Immature natural killer cell (primary cell): ENCODE measurements at regions not wholly inside any gene's neighbourhood (a gene's known extent, or its start where the extent isn't known, plus 50 kb on each side); places are given as distances from the start of the nearest gene placed in this dataset.

Source experiments
- DNase-seq, 3 donors: peaks; one replicate each; pipeline ENCODE4 v3.0.0; 2022; ENCODE audit warnings: mixed read lengths in 1 of 3
- H3K27ac Mint-ChIP-seq, 6 donors: one replicate each; pipeline ENCODE4 v1.8.0; 2020; ENCODE audit warnings: mixed read lengths in 6 of 6, mild to moderate bottlenecking in 5 of 6, inconsistent platforms in 4 of 6, moderate library complexity in 3 of 6
- H3K27me3 Mint-ChIP-seq, 3 donors: one replicate each; pipeline ENCODE4 v1.8.0; 2020 to 2021; ENCODE audit warnings: low read depth in 3 of 3, mild to moderate bottlenecking in 3 of 3, mixed read lengths in 3 of 3, moderate library complexity in 3 of 3, inconsistent platforms in 1 of 3
- H3K36me3 Mint-ChIP-seq, 3 donors: one replicate each; pipeline ENCODE4 v1.8.0; 2020; ENCODE audit warnings: mixed read lengths in 3 of 3, inconsistent platforms in 2 of 3, mild to moderate bottlenecking in 2 of 3
- H3K4me1 Mint-ChIP-seq, 2 donors: one replicate each; pipeline ENCODE4 v1.8.0; 2020; ENCODE audit warnings: inconsistent platforms in 2 of 2, mild to moderate bottlenecking in 2 of 2, mixed read lengths in 2 of 2, moderate library complexity in 1 of 2
- H3K4me3 Mint-ChIP-seq, 5 donors: one replicate each; pipeline ENCODE4 v1.8.0; 2020; ENCODE audit warnings: mild to moderate bottlenecking in 5 of 5, mixed read lengths in 5 of 5, inconsistent platforms in 3 of 5, moderate library complexity in 3 of 5
- H3K9me3 Mint-ChIP-seq, 6 donors: one replicate each; pipeline ENCODE4 v1.8.0; 2020; ENCODE audit warnings: mild to moderate bottlenecking in 6 of 6, mixed read lengths in 6 of 6, inconsistent platforms in 4 of 6, moderate library complexity in 3 of 6

DNA sequence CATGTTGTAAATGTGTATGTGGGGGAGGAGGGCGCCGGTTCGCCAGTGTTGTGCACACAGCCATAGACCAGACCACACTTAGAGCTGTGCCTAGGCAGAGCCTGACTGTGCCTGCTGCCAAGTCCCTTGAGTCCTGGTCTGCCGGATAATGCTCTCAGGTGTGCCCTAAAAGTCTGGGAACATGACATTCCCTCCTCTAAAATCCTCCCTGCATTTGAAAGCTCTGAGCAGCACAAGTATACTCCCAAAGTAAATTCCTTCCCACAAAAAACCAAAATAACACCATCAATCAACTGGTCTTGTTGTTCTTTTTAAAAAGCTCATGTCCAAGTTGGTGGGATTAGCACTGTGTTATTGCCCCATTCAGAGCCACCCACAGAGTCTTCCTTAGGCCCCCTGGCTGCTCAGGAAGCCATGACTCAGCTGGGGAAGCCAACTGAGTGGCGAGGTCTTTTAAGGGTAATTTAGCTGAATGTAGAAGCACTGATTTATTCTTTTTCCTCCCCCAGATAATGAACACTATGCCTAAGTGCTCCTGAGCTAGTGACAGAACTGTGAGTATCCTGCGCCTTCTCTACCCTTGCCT lies 147.8 kb upstream of the MCTP2 start:
- Mint-ChIP-seq H3K4me1 (peaks cover 10 to 12% of the 10 kb centered on the region in 2 donors), H3K27ac (no peak overlapping the region)

DNA sequence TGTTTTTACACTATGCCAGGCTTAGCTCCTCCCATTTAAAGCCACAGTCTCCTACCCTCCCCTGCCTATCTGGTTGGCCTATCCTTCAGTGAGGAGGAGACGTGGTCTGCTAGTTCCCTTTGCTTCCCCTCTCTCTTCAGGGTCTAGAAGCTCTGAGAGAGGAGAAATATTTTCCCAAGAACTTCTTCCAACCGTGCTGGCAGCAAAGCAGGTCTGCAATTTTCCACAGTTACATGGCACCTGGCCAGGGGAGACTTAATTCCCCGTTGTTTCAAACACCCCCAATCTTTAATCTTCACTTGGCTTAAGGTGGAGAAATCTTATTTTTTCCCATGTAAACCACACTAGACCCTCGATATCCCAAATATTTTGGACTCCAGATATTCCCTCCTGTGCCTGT lies 149.5 kb upstream of the MCTP2 start:
- DNase-seq: no peak
- H3K36me3 Mint-ChIP-seq: peaks cover 0 to 4% (median 0%) of the 10 kb centered on the region in 3 donors
- no peak overlapping the region for H3K27ac Mint-ChIP-seq
- H3K27me3 Mint-ChIP-seq: peaks cover 1 to 7% (median 6%) of the 10 kb centered on the region in 3 donors
- no peak overlapping the region for H3K4me3 Mint-ChIP-seq
- no peaks in the 10 kb centered on the region for H3K9me3 Mint-ChIP-seq
- H3K4me1 Mint-ChIP-seq: peaks cover 10 to 12% of the 10 kb centered on the region in 2 donors

More for the DNA sequence above, 147.8 kb upstream of the MCTP2 start:
- Mint-ChIP-seq H3K4me3 (no peak overlapping the region), H3K36me3 (peaks cover 0 to 4% (median 0%) of the 10 kb centered on the region in 3 donors), H3K9me3 (no peaks in the 10 kb centered on the region), H3K27me3 (peaks cover 1 to 14% (median 8%) of the 10 kb centered on the region in 3 donors)
- no peak for DNase-seq

DNA sequence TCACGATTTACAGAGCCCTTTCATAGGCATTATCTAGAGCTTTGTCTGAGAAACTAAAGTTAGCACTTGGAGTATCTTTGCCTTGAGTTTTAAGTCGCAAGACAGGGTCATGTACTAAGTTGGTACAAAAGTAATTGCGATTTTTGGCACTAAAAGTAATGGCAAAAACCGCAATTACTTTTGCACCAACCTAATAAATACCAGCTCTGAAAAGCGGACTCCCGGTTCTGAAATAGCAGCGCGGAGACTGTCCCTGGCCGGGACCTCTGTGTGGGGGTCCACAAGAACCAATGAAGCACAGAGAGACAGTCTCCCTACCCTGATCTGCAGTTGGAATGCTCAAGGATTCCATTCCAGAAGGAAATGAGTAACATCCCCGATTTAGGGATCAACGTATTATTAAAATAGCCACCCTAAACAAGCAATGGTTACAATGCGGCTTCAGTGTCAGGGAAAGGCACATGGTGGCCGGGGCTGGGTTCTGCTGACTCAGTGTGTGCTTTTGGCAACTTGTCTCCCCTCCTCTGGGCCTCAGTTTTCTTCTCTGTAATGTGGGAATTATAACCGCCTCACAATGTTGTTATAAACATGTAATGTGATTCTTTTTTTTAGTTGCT lies 150.3 kb upstream of the MCTP2 start:
- Mint-ChIP-seq H3K36me3 (peaks cover 0 to 4% (median 0%) of the 10 kb centered on the region in 3 donors), H3K27me3 (peaks cover under 1 to 6% (median 6%) of the 10 kb centered on the region in 3 donors), H3K9me3 (no peaks in the 10 kb centered on the region), H3K27ac (no peak overlapping the region), H3K4me1 (peaks cover 10 to 12% of the 10 kb centered on the region in 2 donors), H3K4me3 (no peak overlapping the region)
- no peak for DNase-seq

DNA sequence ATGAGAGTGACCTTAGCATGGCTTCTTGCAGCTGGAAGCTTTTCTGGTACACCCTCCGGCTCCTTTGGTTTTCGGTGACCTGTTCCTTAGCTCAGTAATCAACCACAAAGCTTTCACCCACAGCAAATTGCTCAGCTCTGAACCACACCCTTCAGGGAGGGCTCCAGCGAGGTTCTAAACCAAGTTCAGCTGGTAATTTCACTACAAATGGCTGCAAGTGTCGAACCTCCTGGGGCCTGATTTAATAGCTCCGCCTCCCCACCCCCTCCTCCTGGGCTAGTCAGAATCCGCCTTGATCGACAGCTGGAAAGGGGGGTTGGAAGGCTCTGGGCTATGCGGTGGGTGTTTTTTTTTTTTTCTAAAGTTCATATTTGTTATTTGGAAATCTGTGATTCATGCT lies 150.9 kb upstream of the MCTP2 start:
- Mint-ChIP-seq H3K36me3 (no peaks in the 10 kb centered on the region), H3K4me3 (peak overlapping the region in 2 of 5 donors; percentile 22 to 28), H3K9me3 (no peaks in the 10 kb centered on the region)

DNA sequence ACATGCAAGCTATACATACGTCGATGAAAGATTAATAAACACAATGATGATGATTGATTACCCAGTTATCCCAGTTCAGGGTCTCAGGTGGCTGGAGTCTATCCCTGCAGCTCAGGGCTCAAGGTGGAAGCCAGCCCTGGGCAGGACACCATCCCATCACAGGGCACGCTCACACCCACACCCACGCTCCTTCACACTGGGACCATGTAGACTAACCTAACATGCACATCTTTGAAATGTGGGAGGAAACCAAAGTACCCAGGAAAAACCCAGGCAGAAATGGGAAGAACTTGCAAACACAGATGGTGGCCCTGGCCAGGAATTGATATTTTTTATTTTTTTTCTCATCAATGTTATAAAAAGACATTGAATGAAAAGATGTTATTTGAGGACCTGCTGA lies 151.4 kb upstream of the MCTP2 start:
- Mint-ChIP-seq H3K27ac (no peak overlapping the region), H3K4me1 (peaks cover 10 to 12% of the 10 kb centered on the region in 2 donors), H3K4me3 (peak overlapping the region in 1 of 5 donors; percentile 48), H3K9me3 (no peaks in the 10 kb centered on the region), H3K36me3 (no peaks in the 10 kb centered on the region), H3K27me3 (peaks cover 0 to 8% (median 6%) of the 10 kb centered on the region in 3 donors)
- DNase-seq: no peak

More for the DNA sequence above, 150.9 kb upstream of the MCTP2 start:
- DNase-seq: peak in 1 of 3 donors; percentile 4
- Mint-ChIP-seq H3K27ac (no peak overlapping the region), H3K4me1 (peaks cover 10 to 12% of the 10 kb centered on the region in 2 donors), H3K27me3 (peaks cover 0 to 8% (median 6%) of the 10 kb centered on the region in 3 donors)

DNA sequence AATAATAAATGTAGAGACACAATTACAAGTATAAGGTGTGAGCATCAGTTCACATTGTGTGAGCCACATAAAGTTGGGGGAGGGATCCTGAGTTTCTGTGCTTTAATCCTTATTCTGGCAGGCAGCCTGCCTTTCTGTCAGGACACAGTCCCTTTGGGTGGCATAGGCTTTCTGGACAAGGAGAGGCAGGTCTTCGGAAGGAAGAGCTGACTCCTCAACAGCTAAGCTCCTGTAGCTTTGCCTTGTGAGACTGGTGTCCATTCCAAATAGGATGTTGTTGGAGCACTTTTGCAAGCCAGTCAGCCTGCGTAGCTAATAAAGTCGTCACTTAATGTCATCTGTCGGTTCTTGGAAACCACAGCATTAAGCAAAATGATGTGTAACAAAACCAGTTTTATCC lies 151.9 kb upstream of the MCTP2 start:
- H3K27ac Mint-ChIP-seq: no peak overlapping the region
- H3K4me1 Mint-ChIP-seq: peaks cover 10 to 12% of the 10 kb centered on the region in 2 donors
- H3K4me3 Mint-ChIP-seq: no peak overlapping the region
- no peak for DNase-seq
- H3K27me3 Mint-ChIP-seq: peaks cover 0 to 8% (median 4%) of the 10 kb centered on the region in 3 donors
- no peaks in the 10 kb centered on the region for H3K36me3 Mint-ChIP-seq
- H3K9me3 Mint-ChIP-seq: no peaks in the 10 kb centered on the region

DNA sequence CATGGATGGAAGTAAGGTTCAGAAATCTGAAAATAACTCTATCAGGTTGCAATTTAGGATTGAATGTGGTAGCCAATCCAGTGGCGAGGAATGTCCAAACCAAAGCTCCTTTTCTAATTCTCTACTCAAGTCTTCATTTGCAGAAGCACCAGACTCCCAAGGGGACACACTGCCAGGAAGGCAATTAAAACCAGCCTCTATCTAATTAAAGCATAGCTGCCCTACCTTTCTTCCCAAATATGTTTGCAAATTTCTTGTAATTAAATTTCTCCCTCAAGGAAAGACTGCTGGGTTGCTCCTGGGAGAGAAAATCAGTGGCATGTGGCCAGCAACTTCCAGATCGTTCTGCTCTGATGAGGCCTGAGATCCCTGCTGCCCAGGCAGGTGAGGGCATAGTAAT lies 153.4 kb upstream of the MCTP2 start:
- Mint-ChIP-seq H3K4me3 (no peak overlapping the region), H3K27me3 (peaks cover 0 to 5% (median 2%) of the 10 kb centered on the region in 3 donors), H3K36me3 (no peaks in the 10 kb centered on the region), H3K9me3 (no peaks in the 10 kb centered on the region), H3K27ac (no peak overlapping the region), H3K4me1 (peaks cover 10 to 12% of the 10 kb centered on the region in 2 donors)
- no peak for DNase-seq

DNA sequence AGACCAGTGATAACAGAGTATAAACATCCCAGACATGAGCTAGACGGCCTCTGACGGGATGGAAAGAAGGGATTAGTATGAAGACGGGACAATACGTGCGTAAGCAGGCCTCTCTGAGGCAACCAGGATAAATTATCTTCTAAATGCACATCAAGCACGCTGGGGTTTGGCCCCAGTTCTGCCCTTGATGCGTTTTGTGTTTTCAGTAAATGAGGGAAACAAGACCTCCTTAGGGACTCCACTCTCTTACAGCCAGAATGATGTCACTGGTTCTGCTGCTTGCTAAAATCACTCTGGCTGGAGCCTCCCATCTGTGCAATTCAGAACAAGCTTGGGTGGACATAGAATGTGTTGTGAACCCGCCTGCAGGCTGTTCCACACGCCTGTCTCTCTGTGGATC lies 156.0 kb upstream of the MCTP2 start:
- Mint-ChIP-seq H3K4me3 (no peak overlapping the region), H3K36me3 (no peaks in the 10 kb centered on the region), H3K27ac (no peak overlapping the region), H3K4me1 (peaks cover 6 to 7% of the 10 kb centered on the region in 2 donors), H3K9me3 (no peaks in the 10 kb centered on the region), H3K27me3 (peaks cover 0 to 3% (median 2%) of the 10 kb centered on the region in 3 donors)
- no peak for DNase-seq

DNA sequence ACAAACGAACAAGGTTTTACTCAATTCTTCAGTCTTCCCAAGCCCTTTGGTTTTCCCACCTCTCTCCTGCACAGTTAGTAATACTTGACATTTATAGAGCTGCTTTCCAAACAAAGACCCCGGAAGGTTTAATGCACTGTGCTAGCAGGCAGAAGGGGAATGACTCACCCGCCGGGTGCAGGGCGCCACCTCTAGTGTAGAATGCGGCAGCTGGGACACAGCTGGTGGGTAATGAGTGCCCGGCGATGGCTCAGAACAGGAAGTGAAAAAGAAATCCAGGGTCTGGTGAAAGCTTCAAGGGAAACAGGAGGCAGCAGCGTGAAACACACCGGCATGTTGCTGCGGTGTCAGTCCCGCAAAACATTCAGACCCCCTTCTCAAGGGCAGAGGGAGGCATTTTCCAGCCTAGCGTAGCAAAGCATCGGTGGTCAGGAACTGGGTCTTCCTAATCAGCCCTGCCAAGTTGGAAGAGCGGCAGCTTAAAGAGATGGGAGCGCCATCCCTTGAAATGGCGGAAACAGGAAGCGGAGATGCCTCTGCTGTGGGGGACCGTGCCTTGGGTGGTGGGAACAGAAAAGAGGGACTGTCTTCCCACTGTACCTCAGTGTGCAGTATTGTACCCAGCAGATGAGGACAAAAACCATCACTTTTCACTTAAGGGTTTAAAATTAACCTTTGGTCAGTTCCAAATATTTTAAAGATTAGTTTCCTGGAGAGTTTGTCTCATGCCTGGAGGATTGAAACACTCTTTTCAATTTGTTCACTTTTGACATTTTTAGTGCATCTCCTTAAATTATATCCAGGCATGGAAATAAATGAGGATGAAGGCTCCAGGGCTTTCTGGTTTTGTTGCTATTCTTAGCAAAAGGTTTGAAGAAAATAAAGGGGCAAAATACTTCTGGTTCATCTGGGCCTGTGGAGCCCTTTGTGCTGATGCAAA lies 160.7 kb upstream of the MCTP2 start:
- no peaks in the 10 kb centered on the region for H3K4me1 Mint-ChIP-seq
- no peak for DNase-seq
- H3K36me3 Mint-ChIP-seq: peaks cover 0 to 4% (median 0%) of the 10 kb centered on the region in 3 donors
- H3K27ac Mint-ChIP-seq: no peak overlapping the region
- H3K27me3 Mint-ChIP-seq: peaks cover 0 to 2% (median 0%) of the 10 kb centered on the region in 3 donors
- no peak overlapping the region for H3K4me3 Mint-ChIP-seq
- peaks cover 0 to 7% (median 0%) of the 10 kb centered on the region in 6 donors for H3K9me3 Mint-ChIP-seq

DNA sequence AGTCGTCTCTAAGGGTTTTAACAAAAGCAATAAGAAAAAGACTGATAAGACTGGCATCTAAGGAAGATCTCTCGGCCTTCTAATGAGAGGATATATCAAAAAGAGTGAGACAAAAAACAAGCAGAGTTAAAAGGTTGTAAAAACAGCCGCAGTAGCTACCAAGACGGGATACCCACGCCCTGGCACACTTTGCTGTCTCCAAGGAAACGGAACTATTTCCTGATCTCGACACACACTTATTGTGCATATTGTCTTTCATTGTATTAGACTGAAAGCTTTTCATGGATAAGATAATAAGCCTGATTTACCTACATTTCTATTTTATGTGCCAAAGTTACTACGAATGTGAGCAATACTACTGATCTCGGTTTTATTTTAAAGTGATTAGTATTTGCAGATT lies 161.5 kb upstream of the MCTP2 start:
- Mint-ChIP-seq H3K27ac (no peak overlapping the region), H3K27me3 (peaks cover 0 to 2% (median 0%) of the 10 kb centered on the region in 3 donors), H3K36me3 (peaks cover 0 to 4% (median 0%) of the 10 kb centered on the region in 3 donors), H3K4me3 (no peak overlapping the region), H3K9me3 (peaks cover 0 to 7% (median 0%) of the 10 kb centered on the region in 6 donors), H3K4me1 (no peaks in the 10 kb centered on the region)
- DNase-seq: no peak

DNA sequence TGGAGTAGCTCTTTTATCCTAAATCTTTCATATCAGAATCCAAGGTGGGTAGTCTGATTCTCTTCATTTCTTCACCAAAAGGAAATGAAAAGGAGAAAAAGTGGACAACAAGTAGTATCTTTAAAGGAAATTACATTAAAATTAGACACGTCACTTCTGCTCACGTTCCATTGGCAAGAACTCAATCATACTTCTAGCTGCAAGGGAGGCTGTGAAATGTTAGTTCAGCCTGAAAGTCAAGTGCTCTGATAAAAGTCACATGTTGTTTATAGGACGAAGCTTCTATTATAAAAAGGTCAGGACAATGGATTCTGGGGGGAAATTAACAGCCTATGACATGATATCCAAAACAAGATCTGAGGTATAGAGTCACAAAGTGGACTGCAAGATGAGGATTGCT lies 164.6 kb upstream of the MCTP2 start:
- peaks cover 0 to 4% (median 2%) of the 10 kb centered on the region in 3 donors for H3K27me3 Mint-ChIP-seq
- peaks cover 0 to 7% (median 0%) of the 10 kb centered on the region in 6 donors for H3K9me3 Mint-ChIP-seq
- H3K36me3 Mint-ChIP-seq: peaks cover 0 to 4% (median 3%) of the 10 kb centered on the region in 3 donors

DNA sequence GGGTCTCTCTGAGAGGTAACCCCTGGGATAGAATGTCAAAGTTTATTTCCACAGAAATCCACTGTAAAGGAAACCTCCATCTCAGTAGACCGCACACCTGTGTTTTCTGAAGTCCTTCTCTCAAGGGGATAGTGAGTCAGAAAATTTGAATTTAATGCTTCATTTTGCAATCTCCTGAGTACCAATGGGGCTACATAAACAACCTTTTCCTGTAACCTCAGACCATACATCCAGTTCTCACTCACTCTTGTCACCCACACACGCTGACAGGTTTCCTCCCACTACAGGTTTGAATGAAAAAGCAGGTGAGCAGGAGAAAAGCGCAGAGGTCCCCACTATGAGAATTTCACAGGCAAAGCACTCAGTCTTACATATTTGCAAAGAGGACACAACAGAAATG lies 165.3 kb upstream of the MCTP2 start:
- Mint-ChIP-seq H3K9me3 (peaks cover 0 to 7% (median 0%) of the 10 kb centered on the region in 6 donors), H3K36me3 (peaks cover 0 to 4% (median 3%) of the 10 kb centered on the region in 3 donors), H3K4me3 (no peak overlapping the region), H3K4me1 (no peaks in the 10 kb centered on the region), H3K27ac (no peak overlapping the region), H3K27me3 (peaks cover 1 to 4% (median 2%) of the 10 kb centered on the region in 3 donors)
- DNase-seq: no peak

More for the DNA sequence above, 164.6 kb upstream of the MCTP2 start:
- no peak overlapping the region for H3K27ac Mint-ChIP-seq
- H3K4me3 Mint-ChIP-seq: no peak overlapping the region
- no peaks in the 10 kb centered on the region for H3K4me1 Mint-ChIP-seq
- DNase-seq: no peak

DNA sequence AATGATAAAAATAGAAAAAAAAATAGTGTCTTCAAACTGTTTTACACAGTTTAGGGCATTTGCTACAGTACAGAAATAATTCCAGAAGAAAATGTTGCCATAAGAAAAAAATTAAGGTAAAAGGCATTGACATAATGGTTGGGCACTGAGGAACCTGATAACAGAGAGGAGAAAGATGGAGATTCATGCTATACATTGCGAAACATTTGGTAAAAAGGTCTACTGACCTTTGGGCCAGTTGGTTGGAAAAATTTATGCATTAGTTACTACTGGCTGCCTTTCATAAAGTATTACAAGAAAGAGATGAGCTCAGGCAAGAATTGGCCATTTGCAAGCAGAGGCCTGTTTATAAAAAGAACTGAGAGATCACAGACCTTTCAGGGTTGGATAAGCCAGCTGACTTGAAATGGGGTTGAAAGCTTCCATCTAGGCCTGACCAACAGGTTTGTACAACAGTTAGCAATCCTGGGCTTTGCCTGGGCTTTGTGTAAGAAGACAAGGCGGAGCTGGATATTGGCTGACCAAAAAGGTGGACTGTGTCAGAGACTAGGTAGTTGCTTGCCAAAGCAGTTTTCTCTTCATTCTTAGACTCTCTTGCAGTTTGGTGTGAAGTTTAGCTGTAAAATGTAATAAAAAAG lies 166.6 kb upstream of the MCTP2 start:
- Mint-ChIP-seq H3K4me1 (no peaks in the 10 kb centered on the region), H3K36me3 (peaks cover 0 to 4% (median 3%) of the 10 kb centered on the region in 3 donors), H3K27me3 (peaks cover 2 to 4% (median 3%) of the 10 kb centered on the region in 3 donors), H3K27ac (no peak overlapping the region), H3K4me3 (no peak overlapping the region), H3K9me3 (peaks cover 0 to 7% (median 0%) of the 10 kb centered on the region in 6 donors)
- DNase-seq: no peak
